ENCODE measurements at regions not wholly inside any gene's neighbourhood (a gene's known extent, or its start where the extent isn't known, plus 50 kb on each side); places are given as distances from the start of the nearest gene placed in this dataset.

GRCh38 chr18:8479789-8480188 is 129.4 kb upstream of the RAB12 start:
- no peak for TF ChIP-seq CTCF (IDR thresholded peaks at IDR 0.05; ENCODE audit: poor library complexity)
- TF ChIP-seq EZH2 (IDR thresholded peaks at IDR 0.05; ENCODE audit: borderline replicate concordance), result no peak
- TF ChIP-seq EZH2phosphoT487 (IDR thresholded peaks at IDR 0.05; ENCODE audit: low read depth, severe bottlenecking, unreplicated experiment), result no peak
